ENCODE measurements at regions not wholly inside any gene's neighbourhood (a gene's known extent, or its start where the extent isn't known, plus 50 kb on each side); places are given as distances from the start of the nearest gene placed in this dataset.

GRCh38 chr7:97499204-97499603 is 232.7 kb upstream of the TAC1 start:
- no peak overlapping the region for H3K4me3 Mint-ChIP-seq
- no peak for DNase-seq (ENCODE audit: low spot score)

GRCh38 chr7:97503367-97504094 is 228.4 kb upstream of the TAC1 start:
- intact Hi-C loops (cut with micrococcal nuclease): no loop called here
- Mint-ChIP-seq H3K9me3 (no peaks in the 10 kb centered on the region), H3K4me3 (no peak overlapping the region), H3K27me3 (ENCODE audit: insufficient read depth) (no peaks in the 10 kb centered on the region), H3K4me1 (ENCODE audit: low read depth) (no peaks in the 10 kb centered on the region), H3K36me3 (ENCODE audit: low read depth) (no peaks in the 10 kb centered on the region), H3K27ac (no peak overlapping the region)
- DNase-seq (ENCODE audit: low spot score): no peak

More at GRCh38 chr7:97499204-97499603, 232.7 kb upstream of the TAC1 start:
- intact Hi-C loops (cut with micrococcal nuclease): loop anchor here (5.0 kb wide), 1 partner anchor 348 kb away; no protein-coding TSS in a partner anchor
- Mint-ChIP-seq H3K36me3 (ENCODE audit: low read depth) (no peaks in the 10 kb centered on the region), H3K27ac (no peak overlapping the region), H3K4me1 (ENCODE audit: low read depth) (no peaks in the 10 kb centered on the region), H3K9me3 (no peaks in the 10 kb centered on the region), H3K27me3 (ENCODE audit: insufficient read depth) (no peaks in the 10 kb centered on the region)

GRCh38 chr7:97506728-97507127 is 225.2 kb upstream of the TAC1 start:
- Mint-ChIP-seq H3K27me3 (ENCODE audit: insufficient read depth) (no peaks in the 10 kb centered on the region), H3K4me3 (no peak overlapping the region), H3K36me3 (ENCODE audit: low read depth) (no peaks in the 10 kb centered on the region), H3K27ac (no peak overlapping the region), H3K9me3 (no peaks in the 10 kb centered on the region), H3K4me1 (ENCODE audit: low read depth) (no peaks in the 10 kb centered on the region)
- no peak for DNase-seq (ENCODE audit: low spot score)
- intact Hi-C loops (cut with micrococcal nuclease): no loop called here

GRCh38 chr7:97512441-97513207 is 219.3 kb upstream of the TAC1 start:
- no peaks in the 10 kb centered on the region for H3K9me3 Mint-ChIP-seq
- no peaks in the 10 kb centered on the region for H3K36me3 Mint-ChIP-seq (ENCODE audit: low read depth)
- no peak overlapping the region for H3K4me3 Mint-ChIP-seq
- intact Hi-C loops (cut with micrococcal nuclease): no loop called here
- no peaks in the 10 kb centered on the region for H3K4me1 Mint-ChIP-seq (ENCODE audit: low read depth)
- DNase-seq (ENCODE audit: low spot score): no peak
- no peaks in the 10 kb centered on the region for H3K27me3 Mint-ChIP-seq (ENCODE audit: insufficient read depth)
- no peak overlapping the region for H3K27ac Mint-ChIP-seq

- no peaks in the 10 kb centered on the region for H3K4me1 Mint-ChIP-seq (ENCODE audit: low read depth)
- H3K4me3 Mint-ChIP-seq: no peak overlapping the region
- H3K27me3 Mint-ChIP-seq (ENCODE audit: insufficient read depth): no peaks in the 10 kb centered on the region
- intact Hi-C loops (cut with micrococcal nuclease): no loop called here
- no peak for DNase-seq (ENCODE audit: low spot score)
- no peaks in the 10 kb centered on the region for H3K9me3 Mint-ChIP-seq
- no peaks in the 10 kb centered on the region for H3K36me3 Mint-ChIP-seq (ENCODE audit: low read depth)
- no peak overlapping the region for H3K27ac Mint-ChIP-seq
Observed at GRCh38 chr7:97513326-97513725, 218.6 kb upstream of the TAC1 start.

- no peaks in the 10 kb centered on the region for H3K4me1 Mint-ChIP-seq (ENCODE audit: low read depth)
- H3K27me3 Mint-ChIP-seq (ENCODE audit: insufficient read depth): no peaks in the 10 kb centered on the region
- no peak for DNase-seq (ENCODE audit: low spot score)
- H3K4me3 Mint-ChIP-seq: no peak overlapping the region
- intact Hi-C loops (cut with micrococcal nuclease): no loop called here
- H3K9me3 Mint-ChIP-seq: peaks cover 4% of the 10 kb centered on the region
- H3K27ac Mint-ChIP-seq: no peak overlapping the region
- H3K36me3 Mint-ChIP-seq (ENCODE audit: low read depth): no peaks in the 10 kb centered on the region
Observed at GRCh38 chr7:97541188-97541587, 190.7 kb upstream of the TAC1 start.

- no peak overlapping the region for H3K27ac Mint-ChIP-seq
- intact Hi-C loops (cut with micrococcal nuclease): no loop called here
- H3K36me3 Mint-ChIP-seq (ENCODE audit: low read depth): no peaks in the 10 kb centered on the region
- H3K4me3 Mint-ChIP-seq: no peak overlapping the region
- H3K27me3 Mint-ChIP-seq (ENCODE audit: insufficient read depth): no peaks in the 10 kb centered on the region
- no peak for DNase-seq (ENCODE audit: low spot score)
- H3K9me3 Mint-ChIP-seq: peaks cover 19% of the 10 kb centered on the region
- no peaks in the 10 kb centered on the region for H3K4me1 Mint-ChIP-seq (ENCODE audit: low read depth)
Observed at GRCh38 chr7:97555857-97556421, 175.9 kb upstream of the TAC1 start.

GRCh38 chr7:97565665-97566064 is 166.2 kb upstream of the TAC1 start:
- Mint-ChIP-seq H3K4me3 (no peak overlapping the region), H3K27ac (no peak overlapping the region), H3K27me3 (ENCODE audit: insufficient read depth) (no peaks in the 10 kb centered on the region), H3K9me3 (peaks cover 11% of the 10 kb centered on the region), H3K4me1 (ENCODE audit: low read depth) (no peaks in the 10 kb centered on the region), H3K36me3 (ENCODE audit: low read depth) (no peaks in the 10 kb centered on the region)
- DNase-seq (ENCODE audit: low spot score): no peak
- intact Hi-C loops (cut with micrococcal nuclease): no loop called here

- peaks cover 2% of the 10 kb centered on the region for H3K27me3 Mint-ChIP-seq (ENCODE audit: insufficient read depth)
- H3K4me1 Mint-ChIP-seq (ENCODE audit: low read depth): no peaks in the 10 kb centered on the region
- DNase-seq (ENCODE audit: low spot score): no peak
- no peaks in the 10 kb centered on the region for H3K9me3 Mint-ChIP-seq
- no peak overlapping the region for H3K4me3 Mint-ChIP-seq
- intact Hi-C loops (cut with micrococcal nuclease): no loop called here
- no peak overlapping the region for H3K27ac Mint-ChIP-seq
- no peaks in the 10 kb centered on the region for H3K36me3 Mint-ChIP-seq (ENCODE audit: low read depth)
Observed at GRCh38 chr7:97573065-97573464, 158.8 kb upstream of the TAC1 start.

GRCh38 chr7:97576043-97576442 is 155.8 kb upstream of the TAC1 start:
- no peaks in the 10 kb centered on the region for H3K9me3 Mint-ChIP-seq

GRCh38 chr7:97578225-97578624 is 153.7 kb upstream of the TAC1 start:
- Mint-ChIP-seq H3K27ac (no peak overlapping the region), H3K4me3 (no peak overlapping the region), H3K9me3 (no peaks in the 10 kb centered on the region), H3K27me3 (ENCODE audit: insufficient read depth) (peaks cover 2% of the 10 kb centered on the region), H3K36me3 (ENCODE audit: low read depth) (no peaks in the 10 kb centered on the region), H3K4me1 (ENCODE audit: low read depth) (no peaks in the 10 kb centered on the region)
- DNase-seq (ENCODE audit: low spot score): no peak
- intact Hi-C loops (cut with micrococcal nuclease): no loop called here

More at GRCh38 chr7:97576043-97576442, 155.8 kb upstream of the TAC1 start:
- Mint-ChIP-seq H3K27ac (no peak overlapping the region), H3K4me1 (ENCODE audit: low read depth) (no peaks in the 10 kb centered on the region), H3K4me3 (no peak overlapping the region), H3K36me3 (ENCODE audit: low read depth) (no peaks in the 10 kb centered on the region), H3K27me3 (ENCODE audit: insufficient read depth) (peaks cover 2% of the 10 kb centered on the region)
- DNase-seq (ENCODE audit: low spot score): no peak
- intact Hi-C loops (cut with micrococcal nuclease): no loop called here

- no peaks in the 10 kb centered on the region for H3K4me1 Mint-ChIP-seq (ENCODE audit: low read depth)
- H3K27ac Mint-ChIP-seq: no peak overlapping the region
- no peaks in the 10 kb centered on the region for H3K9me3 Mint-ChIP-seq
- DNase-seq (ENCODE audit: low spot score): no peak
- no peaks in the 10 kb centered on the region for H3K36me3 Mint-ChIP-seq (ENCODE audit: low read depth)
- H3K4me3 Mint-ChIP-seq: no peak overlapping the region
- peaks cover 2% of the 10 kb centered on the region for H3K27me3 Mint-ChIP-seq (ENCODE audit: insufficient read depth)
- intact Hi-C loops (cut with micrococcal nuclease): no loop called here
Observed at GRCh38 chr7:97580205-97580604, 151.7 kb upstream of the TAC1 start.

- no peaks in the 10 kb centered on the region for H3K36me3 Mint-ChIP-seq (ENCODE audit: low read depth)
- intact Hi-C loops (cut with micrococcal nuclease): no loop called here
- no peaks in the 10 kb centered on the region for H3K27me3 Mint-ChIP-seq (ENCODE audit: insufficient read depth)
- no peak overlapping the region for H3K27ac Mint-ChIP-seq
- H3K4me3 Mint-ChIP-seq: no peak overlapping the region
- no peaks in the 10 kb centered on the region for H3K4me1 Mint-ChIP-seq (ENCODE audit: low read depth)
- no peaks in the 10 kb centered on the region for H3K9me3 Mint-ChIP-seq
- no peak for DNase-seq (ENCODE audit: low spot score)
Observed at GRCh38 chr7:97595439-97595838, 136.4 kb upstream of the TAC1 start.

Data from activated T-helper 1 cell treated with anti-CD3 and anti-CD28 coated beads, Interleukin-12 subunit alpha, Interleukin-12 subunit beta, Interleukin-2, Interleukin-4 antibody, amounts not matched to agents 30 ng/mL and 10 ng/mL and 1 ng/mL, durations not matched to agents 14 hours and 24 hours and 36 hours (primary cell).